ENCODE measurements at regions not wholly inside any gene's neighbourhood (a gene's known extent, or its start where the extent isn't known, plus 50 kb on each side); places are given as distances from the start of the nearest gene placed in this dataset.

GRCh38 chr2:104766683-104767082, 87.2 kb upstream of the POU3F3 start:
- DNase-seq (ENCODE audit: low spot score), result no peak

GRCh38 chr2:104768694-104769093, 85.2 kb upstream of the POU3F3 start:
- DNase-seq (ENCODE audit: low spot score), result no peak

- no peak for DNase-seq (ENCODE audit: low spot score)
Observed at GRCh38 chr2:104769096-104769495, 84.8 kb upstream of the POU3F3 start.

- no peak for DNase-seq (ENCODE audit: low spot score)
Observed at GRCh38 chr2:104772996-104773395, 80.9 kb upstream of the POU3F3 start.

- DNase-seq (ENCODE audit: low spot score), result no peak
Observed at GRCh38 chr2:104774631-104775030, 79.3 kb upstream of the POU3F3 start.

- no peak for DNase-seq (ENCODE audit: low spot score)
Observed at GRCh38 chr2:104777721-104778120, 76.2 kb upstream of the POU3F3 start.

GRCh38 chr2:104781151-104781550, 72.8 kb upstream of the POU3F3 start:
- DNase-seq (ENCODE audit: low spot score), result no peak

- no peak for DNase-seq (ENCODE audit: low spot score)
Observed at GRCh38 chr2:104784264-104784663, 69.7 kb upstream of the POU3F3 start.

GRCh38 chr2:104786204-104786603, 67.7 kb upstream of the POU3F3 start:
- no peak for DNase-seq (ENCODE audit: low spot score)

- DNase-seq (ENCODE audit: low spot score), result no peak
Observed at GRCh38 chr2:104786821-104787220, 67.1 kb upstream of the POU3F3 start.

- DNase-seq (ENCODE audit: low spot score), result no peak
Observed at GRCh38 chr2:104787298-104788065, 66.4 kb upstream of the POU3F3 start.

- DNase-seq (ENCODE audit: low spot score), result no peak
Observed at GRCh38 chr2:104788742-104789455, 65.0 kb upstream of the POU3F3 start.

GRCh38 chr2:104790100-104790811, 63.7 kb upstream of the POU3F3 start:
- DNase-seq (ENCODE audit: low spot score), result no peak

- no peak for DNase-seq (ENCODE audit: low spot score)
Observed at GRCh38 chr2:104790901-104791495, 62.9 kb upstream of the POU3F3 start.

- DNase-seq (ENCODE audit: low spot score), result no peak
Observed at GRCh38 chr2:104793966-104794365, 59.9 kb upstream of the POU3F3 start.

GRCh38 chr2:104794441-104794840, 59.5 kb upstream of the POU3F3 start:
- no peak for DNase-seq (ENCODE audit: low spot score)

Measured in hematopoietic multipotent progenitor cell treated with erythropoietin and hydrocortisone succinate and interleukin-3 and kit ligand, for 15 days (in vitro differentiated cells).